ENCODE measurements at regions not wholly inside any gene's neighbourhood (a gene's known extent, or its start where the extent isn't known, plus 50 kb on each side); places are given as distances from the start of the nearest gene placed in this dataset.

- DNase-seq, result no peak
Observed at GRCh38 chr22:47573141-47573540, 810.7 kb downstream of the TBC1D22A start.

GRCh38 chr22:47572443-47572842 lies 810.0 kb downstream of the TBC1D22A start:
- no peak for DNase-seq

- no peak for DNase-seq
Observed at GRCh38 chr22:47571616-47572015, 809.2 kb downstream of the TBC1D22A start.

- peak in 1 of 51 donors; percentile 23 for DNase-seq
Observed at GRCh38 chr22:47570851-47571250, 808.4 kb downstream of the TBC1D22A start.

- no peak for DNase-seq
Observed at GRCh38 chr22:47570300-47570685, 807.8 kb downstream of the TBC1D22A start.

- no peak for DNase-seq
Observed at GRCh38 chr22:47569389-47570299, 807.2 kb downstream of the TBC1D22A start.

- no peak for DNase-seq
Observed at GRCh38 chr22:47568700-47569099, 806.2 kb downstream of the TBC1D22A start.

GRCh38 chr22:47567126-47568090 lies 805.0 kb downstream of the TBC1D22A start:
- no peak for DNase-seq

GRCh38 chr22:47566491-47566890 lies 804.0 kb downstream of the TBC1D22A start:
- no peak for DNase-seq

GRCh38 chr22:47565607-47566006 lies 803.2 kb downstream of the TBC1D22A start:
- DNase-seq, result no peak

- DNase-seq, result no peak
Observed at GRCh38 chr22:47564651-47565434, 802.4 kb downstream of the TBC1D22A start.

GRCh38 chr22:47564158-47564450 lies 801.7 kb downstream of the TBC1D22A start:
- DNase-seq, result no peak

- no peak for DNase-seq
Observed at GRCh38 chr22:47563406-47564157, 801.1 kb downstream of the TBC1D22A start.

GRCh38 chr22:47561766-47562165 lies 799.3 kb downstream of the TBC1D22A start:
- DNase-seq, result no peak

GRCh38 chr22:47561115-47561675 lies 798.7 kb downstream of the TBC1D22A start:
- DNase-seq, result no peak

GRCh38 chr22:47558828-47559700 lies 796.6 kb downstream of the TBC1D22A start:
- no peak for DNase-seq

- no peak for DNase-seq
Observed at GRCh38 chr22:47556473-47556872, 794.0 kb downstream of the TBC1D22A start.

GRCh38 chr22:47553436-47553835 lies 791.0 kb downstream of the TBC1D22A start:
- no peak for DNase-seq

GRCh38 chr22:47552541-47553205 lies 790.2 kb downstream of the TBC1D22A start:
- DNase-seq, result no peak

All from hypothalamus (tissue), 51 donors.